Astrocyte (in vitro differentiated cells and primary cell): ENCODE measurements at regions not wholly inside any gene's neighbourhood (a gene's known extent, or its start where the extent isn't known, plus 50 kb on each side); places are given as distances from the start of the nearest gene placed in this dataset.

Experiments used
- DNase-seq: peaks from one replicate; pipeline ENCODE4 v3.0.0-alpha.2; 2010; ENCODE audit warnings: low read depth
- FAIRE-seq: peaks from 2 replicates; lab custom pipeline; 2011; peaks lifted over from hg19 to GRCh38; lab: Jason Lieb, UNC
- H2AFZ ChIP-seq: 2 replicates; pipeline ENCODE4 v1.6.0; 2012; ENCODE audit warnings: low read depth, low read length, inconsistent platforms
- H3K27ac ChIP-seq: 2 replicates; pipeline ENCODE4 v1.5.1; 2011; ENCODE audit warnings: low read depth, low read length, inconsistent platforms
- H3K27me3 ChIP-seq: 2 replicates; pipeline ENCODE4 v1.6.0; 2011; ENCODE audit warnings: low read length, inconsistent platforms; ENCODE audit not compliant: insufficient read depth
- H3K36me3 ChIP-seq: 2 replicates; pipeline ENCODE4 v1.5.1; 2011; ENCODE audit warnings: low read length, inconsistent platforms; ENCODE audit not compliant: insufficient read depth
- H3K4me1 ChIP-seq: 2 replicates; pipeline ENCODE4 v1.5.1; 2011; ENCODE audit warnings: low read length, inconsistent platforms; ENCODE audit not compliant: insufficient read depth
- H3K4me2 ChIP-seq: 2 replicates; pipeline ENCODE4 v1.6.0; 2012; ENCODE audit warnings: low read length, inconsistent platforms
- H3K4me3 ChIP-seq: 2 replicates; pipeline ENCODE4 v1.5.1; 2011; ENCODE audit warnings: low read depth, mild to moderate bottlenecking, low read length, inconsistent platforms; ENCODE audit not compliant: insufficient read depth
- H3K79me2 ChIP-seq: 2 replicates; pipeline ENCODE4 v1.6.0; 2012; ENCODE audit warnings: mild to moderate bottlenecking, low read length, inconsistent platforms; ENCODE audit not compliant: insufficient read depth
- H3K9ac ChIP-seq: 2 replicates; pipeline ENCODE4 v1.6.0; 2012; ENCODE audit warnings: mild to moderate bottlenecking, low read length, inconsistent platforms
- H3K9me3 ChIP-seq: 2 replicates; pipeline ENCODE4 v1.5.1; 2012; ENCODE audit warnings: low read depth, mild to moderate bottlenecking, low read length, inconsistent platforms; ENCODE audit not compliant: insufficient read depth
- H4K20me1 ChIP-seq: 2 replicates; pipeline ENCODE4 v1.6.0; 2012; ENCODE audit warnings: low read length, inconsistent platforms; ENCODE audit not compliant: insufficient read depth
- H3K27ac Mint-ChIP-seq: one replicate; pipeline ENCODE4 v1.8.0; 2021; ENCODE audit warnings: mild to moderate bottlenecking, mixed read lengths; ENCODE audit not compliant: unreplicated experiment
- H3K27me3 Mint-ChIP-seq: one replicate; pipeline ENCODE4 v1.8.0; 2021; ENCODE audit warnings: low read depth, mixed read lengths; ENCODE audit not compliant: unreplicated experiment
- H3K36me3 Mint-ChIP-seq: one replicate; pipeline ENCODE4 v1.8.0; 2021; ENCODE audit warnings: low read depth, mixed read lengths; ENCODE audit not compliant: unreplicated experiment
- H3K4me1 Mint-ChIP-seq: one replicate; pipeline ENCODE4 v1.8.0; 2021; ENCODE audit warnings: low read depth, mixed read lengths; ENCODE audit not compliant: unreplicated experiment
- H3K4me3 Mint-ChIP-seq: one replicate; pipeline ENCODE4 v1.8.0; 2021; ENCODE audit warnings: mild to moderate bottlenecking, moderate library complexity, mixed read lengths; ENCODE audit not compliant: unreplicated experiment
- H3K9me3 Mint-ChIP-seq: one replicate; pipeline ENCODE4 v1.8.0; 2021; ENCODE audit warnings: mild to moderate bottlenecking, mixed read lengths; ENCODE audit not compliant: unreplicated experiment
- EZH2 ChIP-seq: IDR thresholded peaks from 2 replicates; pipeline ENCODE4 v1.6.1; 2012; ENCODE audit warnings: mild to moderate bottlenecking, low read length, inconsistent platforms; ENCODE audit not compliant: insufficient read depth
- TF ChIP-seq, protein P1 (sequence below): IDR thresholded peaks from 2 replicates; pipeline ENCODE4 v1.5.1; 2011; ENCODE audit warnings: low read depth, mild to moderate bottlenecking, inconsistent platforms, low read length, moderate library complexity; ENCODE audit not compliant: insufficient read depth

GRCh38 chr9:115196919-115197318 lies 79.0 kb upstream of the TNC start:
- no peaks in the 10 kb centered on the region for H4K20me1 ChIP-seq
- no peaks in the 10 kb centered on the region for H3K36me3 ChIP-seq
- TF ChIP-seq, protein P1, sequence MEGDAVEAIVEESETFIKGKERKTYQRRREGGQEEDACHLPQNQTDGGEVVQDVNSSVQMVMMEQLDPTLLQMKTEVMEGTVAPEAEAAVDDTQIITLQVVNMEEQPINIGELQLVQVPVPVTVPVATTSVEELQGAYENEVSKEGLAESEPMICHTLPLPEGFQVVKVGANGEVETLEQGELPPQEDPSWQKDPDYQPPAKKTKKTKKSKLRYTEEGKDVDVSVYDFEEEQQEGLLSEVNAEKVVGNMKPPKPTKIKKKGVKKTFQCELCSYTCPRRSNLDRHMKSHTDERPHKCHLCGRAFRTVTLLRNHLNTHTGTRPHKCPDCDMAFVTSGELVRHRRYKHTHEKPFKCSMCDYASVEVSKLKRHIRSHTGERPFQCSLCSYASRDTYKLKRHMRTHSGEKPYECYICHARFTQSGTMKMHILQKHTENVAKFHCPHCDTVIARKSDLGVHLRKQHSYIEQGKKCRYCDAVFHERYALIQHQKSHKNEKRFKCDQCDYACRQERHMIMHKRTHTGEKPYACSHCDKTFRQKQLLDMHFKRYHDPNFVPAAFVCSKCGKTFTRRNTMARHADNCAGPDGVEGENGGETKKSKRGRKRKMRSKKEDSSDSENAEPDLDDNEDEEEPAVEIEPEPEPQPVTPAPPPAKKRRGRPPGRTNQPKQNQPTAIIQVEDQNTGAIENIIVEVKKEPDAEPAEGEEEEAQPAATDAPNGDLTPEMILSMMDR: no peak
- TF ChIP-seq EZH2: no peak
- peaks cover 16% of the 10 kb centered on the region for H3K4me1 ChIP-seq
- peaks cover 3% of the 10 kb centered on the region for H3K9me3 ChIP-seq
- Mint-ChIP-seq H3K27me3 (peaks cover 2% of the 10 kb centered on the region), H3K4me3 (no peak overlapping the region), H3K27ac (no peak overlapping the region), H3K9me3 (peaks cover 2% of the 10 kb centered on the region), H3K36me3 (no peaks in the 10 kb centered on the region), H3K4me1 (peaks cover 29% of the 10 kb centered on the region)
- H3K79me2 ChIP-seq: no peaks in the 10 kb centered on the region
- no peaks in the 10 kb centered on the region for H3K27me3 ChIP-seq
- no peak for FAIRE-seq
- H3K4me3 ChIP-seq: no peak overlapping the region
- no peak overlapping the region for H2AFZ ChIP-seq
- H3K9ac ChIP-seq: no peak overlapping the region
- no peak overlapping the region for H3K4me2 ChIP-seq
- DNase-seq: no peak
- H3K27ac ChIP-seq: no peak overlapping the region

- peak overlapping the region; percentile 13 for H3K4me2 ChIP-seq
- H3K36me3 ChIP-seq: no peaks in the 10 kb centered on the region
- H3K4me1 ChIP-seq: peaks cover 17% of the 10 kb centered on the region
- no peaks in the 10 kb centered on the region for H3K79me2 ChIP-seq
- H3K27ac Mint-ChIP-seq: peak overlapping the region; percentile 60
- peak; percentile 73 for DNase-seq
- H3K27me3 Mint-ChIP-seq: peaks cover 2% of the 10 kb centered on the region
- no peak for TF ChIP-seq EZH2
- TF ChIP-seq, protein P1: no peak
- H3K4me3 Mint-ChIP-seq: no peak overlapping the region
- H3K36me3 Mint-ChIP-seq: no peaks in the 10 kb centered on the region
- H3K4me1 Mint-ChIP-seq: peaks cover 31% of the 10 kb centered on the region
- H3K9me3 Mint-ChIP-seq: peaks cover 2% of the 10 kb centered on the region
- H4K20me1 ChIP-seq: no peaks in the 10 kb centered on the region
- FAIRE-seq: peak; percentile 17
- H3K4me3 ChIP-seq: no peak overlapping the region
- no peak overlapping the region for H3K9ac ChIP-seq
- no peak overlapping the region for H2AFZ ChIP-seq
- H3K9me3 ChIP-seq: peaks cover 3% of the 10 kb centered on the region
- H3K27me3 ChIP-seq: no peaks in the 10 kb centered on the region
- no peak overlapping the region for H3K27ac ChIP-seq
These were observed 80.0 kb upstream of the TNC start for GRCh38 chr9:115198001-115198400.

DNA sequence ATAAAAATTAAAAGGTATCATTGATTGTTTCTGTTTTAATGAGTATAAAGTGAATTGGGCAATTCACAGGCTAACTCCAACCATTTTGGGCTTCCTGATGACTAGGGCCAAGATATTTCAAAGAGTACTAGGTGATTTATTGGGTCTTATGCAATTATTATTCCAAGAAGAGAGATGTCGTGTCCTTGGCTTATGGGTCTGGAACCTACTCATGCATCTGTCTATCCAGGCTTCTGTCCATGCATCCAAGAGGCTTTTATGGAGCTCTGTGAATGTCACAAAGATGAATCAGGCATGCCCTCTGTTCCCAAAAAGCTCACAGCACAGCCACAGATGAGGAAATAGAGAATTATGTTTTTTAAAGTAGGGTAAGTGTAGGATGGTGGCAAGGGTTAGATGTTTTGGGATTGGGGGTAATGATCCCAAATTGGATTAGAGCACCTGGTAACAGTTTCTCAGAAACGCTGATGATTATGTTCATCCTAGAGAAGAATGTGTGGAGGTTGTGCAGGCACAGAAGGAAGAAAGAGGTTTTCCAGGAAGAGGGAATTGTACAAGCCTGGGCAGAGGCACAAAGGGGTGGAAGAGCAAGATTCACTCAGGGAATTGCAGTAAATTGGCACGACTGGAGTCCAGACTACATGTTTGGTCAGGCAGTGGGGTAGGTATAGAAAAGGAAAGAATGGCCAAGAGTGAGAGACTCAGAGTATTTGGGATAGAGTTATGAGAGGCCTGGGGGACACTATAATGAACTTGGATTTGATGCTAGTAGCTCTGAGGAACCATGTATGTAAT lies 83.0 kb upstream of the TNC start:
- FAIRE-seq: peak; percentile 63
- Histone ChIP-seq H3K27ac (no peak overlapping the region), H4K20me1 (no peaks in the 10 kb centered on the region)

More for the DNA sequence above, 83.0 kb upstream of the TNC start:
- Mint-ChIP-seq H3K9me3 (no peaks in the 10 kb centered on the region), H3K4me3 (no peak overlapping the region), H3K27ac (no peak overlapping the region), H3K36me3 (no peaks in the 10 kb centered on the region), H3K4me1 (peaks cover 52% of the 10 kb centered on the region), H3K27me3 (no peaks in the 10 kb centered on the region)
- no peak for TF ChIP-seq EZH2
- TF ChIP-seq, protein P1: no peak
- Histone ChIP-seq H3K9me3 (no peaks in the 10 kb centered on the region), H3K4me3 (no peak overlapping the region), H3K79me2 (no peaks in the 10 kb centered on the region), H3K27me3 (no peaks in the 10 kb centered on the region), H2AFZ (no peak overlapping the region), H3K9ac (no peak overlapping the region), H3K36me3 (no peaks in the 10 kb centered on the region), H3K4me2 (no peak overlapping the region), H3K4me1 (peaks cover 33% of the 10 kb centered on the region)
- DNase-seq: peak; percentile 63
